CD8-positive, alpha-beta memory T cell (primary cell): ENCODE measurements at regions not wholly inside any gene's neighbourhood (a gene's known extent, or its start where the extent isn't known, plus 50 kb on each side); places are given as distances from the start of the nearest gene placed in this dataset.

ENCODE experiments used
- CTCF ChIA-PET: fragments of 350-600 bp; sonication (Branson Sonifier 250); formaldehyde crosslinking; loops from one replicate; lab custom pipeline; 2021; ENCODE audit warnings: antibody characterized with exemption; lab: Charles Lee
- POLR2A ChIA-PET: fragments of 350-600 bp; sonication (Branson Sonifier 250); formaldehyde crosslinking; loops from one replicate; lab custom pipeline; 2021; ENCODE audit warnings: antibody characterized with exemption; lab: Charles Lee
- DNase-seq, 5 donors: peaks; one replicate each; pipeline versions ENCODE4 v3.0.0 to v3.0.0-alpha.2; 2020 to 2022; ENCODE audit warnings: mixed read lengths in 1 of 5
- H3K27ac ChIP-seq: one replicate; pipeline ENCODE4 v1.7.0; 2013; ENCODE audit warnings: low read depth, mild to moderate bottlenecking, low read length, moderate library complexity
- H3K27me3 ChIP-seq: 2 replicates; pipeline ENCODE4 v1.7.0; 2013; ENCODE audit warnings: low read length, mild to moderate bottlenecking; ENCODE audit not compliant: insufficient read depth, poor library complexity, severe bottlenecking
- H3K36me3 ChIP-seq: 2 replicates; pipeline ENCODE4 v1.7.0; 2013; ENCODE audit warnings: mild to moderate bottlenecking, low read length, moderate library complexity; ENCODE audit not compliant: insufficient read depth
- H3K4me1 ChIP-seq: 2 replicates; pipeline ENCODE4 v1.7.0; 2013; ENCODE audit warnings: mild to moderate bottlenecking, low read length, moderate library complexity; ENCODE audit not compliant: insufficient read depth
- H3K4me3 ChIP-seq: 2 replicates; pipeline ENCODE4 v1.7.0; 2013; ENCODE audit warnings: mild to moderate bottlenecking, low read length
- H3K9me3 ChIP-seq: 2 replicates; pipeline ENCODE4 v1.7.0; 2013; ENCODE audit warnings: mild to moderate bottlenecking, low read length
- H3K27ac Mint-ChIP-seq, 8 donors: one replicate each; pipeline ENCODE4 v1.8.0; 2020 to 2021; ENCODE audit warnings: mixed read lengths in 8 of 8, mild to moderate bottlenecking in 6 of 8, inconsistent platforms in 3 of 8, moderate library complexity in 3 of 8
- H3K27me3 Mint-ChIP-seq, 2 donors: one replicate each; pipeline ENCODE4 v1.8.0; 2020 to 2021; ENCODE audit warnings: mixed read lengths in 2 of 2, mild to moderate bottlenecking in 1 of 2, moderate library complexity in 1 of 2
- H3K36me3 Mint-ChIP-seq, 3 donors: one replicate each; pipeline ENCODE4 v1.8.0; 2020 to 2021; ENCODE audit warnings: mixed read lengths in 3 of 3, inconsistent platforms in 1 of 3, mild to moderate bottlenecking in 1 of 3
- H3K4me1 Mint-ChIP-seq, 3 donors: one replicate each; pipeline ENCODE4 v1.8.0; 2020 to 2021; ENCODE audit warnings: mixed read lengths in 3 of 3, inconsistent platforms in 1 of 3, mild to moderate bottlenecking in 1 of 3
- H3K4me3 Mint-ChIP-seq, 7 donors: one replicate each; pipeline ENCODE4 v1.8.0; 2020 to 2021; ENCODE audit warnings: mixed read lengths in 7 of 7, mild to moderate bottlenecking in 6 of 7, moderate library complexity in 4 of 7, inconsistent platforms in 2 of 7
- H3K9me3 Mint-ChIP-seq, 5 donors: one replicate each; pipeline ENCODE4 v1.8.0; 2020 to 2022; ENCODE audit warnings: mixed read lengths in 5 of 5, mild to moderate bottlenecking in 3 of 5, moderate library complexity in 2 of 5, inconsistent platforms in 1 of 5

- no peaks in the 10 kb centered on the region for H3K36me3 ChIP-seq
- no peaks in the 10 kb centered on the region for H3K9me3 ChIP-seq
- H3K9me3 Mint-ChIP-seq, result no peaks in the 10 kb centered on the region
- H3K4me3 ChIP-seq, result no peak overlapping the region
- H3K4me3 Mint-ChIP-seq, result no peak overlapping the region
- peaks cover 0 to 5% of the 10 kb centered on the region in 2 donors for H3K27me3 Mint-ChIP-seq
- no peaks in the 10 kb centered on the region for H3K36me3 Mint-ChIP-seq
- DNase-seq, result no peak
- ChIA-PET POLR2A (no interaction called here), CTCF (no interaction called here)
- peak overlapping the region in 1 of 8 donors; percentile 78 for H3K27ac Mint-ChIP-seq
- peaks cover 2 to 9% (median 4%) of the 10 kb centered on the region in 3 donors for H3K4me1 Mint-ChIP-seq
- no peak overlapping the region for H3K27ac ChIP-seq
- H3K27me3 ChIP-seq, result no peaks in the 10 kb centered on the region
- no peaks in the 10 kb centered on the region for H3K4me1 ChIP-seq
These were observed 517.7 kb downstream of the BCOR start for GRCh38 chrX:39580043-39580442.

GRCh38 chrX:39581411-39581810 lies 516.3 kb downstream of the BCOR start:
- no peak for DNase-seq
- H3K27ac Mint-ChIP-seq, result no peak overlapping the region
- H3K36me3 Mint-ChIP-seq, result no peaks in the 10 kb centered on the region
- H3K27me3 Mint-ChIP-seq, result peaks cover 0 to 5% of the 10 kb centered on the region in 2 donors
- CTCF ChIA-PET, result no interaction called here
- H3K27ac ChIP-seq, result no peak overlapping the region
- H3K4me1 ChIP-seq, result no peaks in the 10 kb centered on the region
- H3K36me3 ChIP-seq, result no peaks in the 10 kb centered on the region
- peaks cover 2 to 9% (median 4%) of the 10 kb centered on the region in 3 donors for H3K4me1 Mint-ChIP-seq
- POLR2A ChIA-PET, result no interaction called here
- H3K4me3 ChIP-seq, result no peak overlapping the region
- no peak overlapping the region for H3K4me3 Mint-ChIP-seq
- no peaks in the 10 kb centered on the region for H3K9me3 Mint-ChIP-seq
- no peaks in the 10 kb centered on the region for H3K9me3 ChIP-seq
- no peaks in the 10 kb centered on the region for H3K27me3 ChIP-seq

GRCh38 chrX:39582091-39582490 lies 515.7 kb downstream of the BCOR start:
- Histone ChIP-seq H3K36me3 (no peaks in the 10 kb centered on the region), H3K4me3 (no peak overlapping the region), H3K27ac (no peak overlapping the region), H3K9me3 (no peaks in the 10 kb centered on the region), H3K27me3 (no peaks in the 10 kb centered on the region), H3K4me1 (no peaks in the 10 kb centered on the region)
- CTCF ChIA-PET, result no interaction called here
- H3K4me1 Mint-ChIP-seq, result peaks cover 2 to 9% (median 4%) of the 10 kb centered on the region in 3 donors
- no peak overlapping the region for H3K4me3 Mint-ChIP-seq
- H3K36me3 Mint-ChIP-seq, result no peaks in the 10 kb centered on the region
- no peak for DNase-seq
- H3K27me3 Mint-ChIP-seq, result peaks cover 0 to 3% of the 10 kb centered on the region in 2 donors
- no peaks in the 10 kb centered on the region for H3K9me3 Mint-ChIP-seq
- no peak overlapping the region for H3K27ac Mint-ChIP-seq
- POLR2A ChIA-PET, result no interaction called here

- POLR2A ChIA-PET, result no interaction called here
- Histone ChIP-seq H3K27ac (no peak overlapping the region), H3K4me3 (no peak overlapping the region), H3K27me3 (no peaks in the 10 kb centered on the region), H3K9me3 (no peaks in the 10 kb centered on the region), H3K36me3 (no peaks in the 10 kb centered on the region), H3K4me1 (no peaks in the 10 kb centered on the region)
- Mint-ChIP-seq H3K9me3 (no peaks in the 10 kb centered on the region), H3K36me3 (no peaks in the 10 kb centered on the region), H3K4me3 (no peak overlapping the region), H3K27ac (no peak overlapping the region), H3K4me1 (peaks cover 2 to 7% (median 4%) of the 10 kb centered on the region in 3 donors), H3K27me3 (peaks cover 0 to 3% of the 10 kb centered on the region in 2 donors)
- CTCF ChIA-PET, result no interaction called here
- no peak for DNase-seq
These were observed 514.8 kb downstream of the BCOR start for GRCh38 chrX:39582976-39583375.

GRCh38 chrX:39585808-39586207 lies 511.9 kb downstream of the BCOR start:
- H3K27ac Mint-ChIP-seq, result no peak overlapping the region

GRCh38 chrX:39586359-39586758 lies 511.4 kb downstream of the BCOR start:
- Histone ChIP-seq H3K9me3 (no peaks in the 10 kb centered on the region), H3K36me3 (no peaks in the 10 kb centered on the region), H3K27ac (no peak overlapping the region), H3K27me3 (no peaks in the 10 kb centered on the region), H3K4me1 (no peaks in the 10 kb centered on the region), H3K4me3 (no peak overlapping the region)
- H3K9me3 Mint-ChIP-seq, result no peaks in the 10 kb centered on the region
- H3K4me3 Mint-ChIP-seq, result no peak overlapping the region
- DNase-seq, result no peak
- peaks cover 0 to 5% of the 10 kb centered on the region in 2 donors for H3K27me3 Mint-ChIP-seq
- H3K27ac Mint-ChIP-seq, result no peak overlapping the region
- no peaks in the 10 kb centered on the region for H3K4me1 Mint-ChIP-seq
- ChIA-PET CTCF (no interaction called here), POLR2A (no interaction called here)
- no peaks in the 10 kb centered on the region for H3K36me3 Mint-ChIP-seq

More at GRCh38 chrX:39585808-39586207, 511.9 kb downstream of the BCOR start:
- H3K27ac ChIP-seq, result no peak overlapping the region
- Mint-ChIP-seq H3K27me3 (peaks cover 0 to 5% of the 10 kb centered on the region in 2 donors), H3K4me3 (no peak overlapping the region), H3K36me3 (no peaks in the 10 kb centered on the region), H3K4me1 (no peaks in the 10 kb centered on the region), H3K9me3 (no peaks in the 10 kb centered on the region)
- H3K4me1 ChIP-seq, result no peaks in the 10 kb centered on the region
- POLR2A ChIA-PET, result no interaction called here
- CTCF ChIA-PET, result no interaction called here
- no peaks in the 10 kb centered on the region for H3K27me3 ChIP-seq
- H3K9me3 ChIP-seq, result no peaks in the 10 kb centered on the region
- no peak for DNase-seq
- no peak overlapping the region for H3K4me3 ChIP-seq
- no peaks in the 10 kb centered on the region for H3K36me3 ChIP-seq

GRCh38 chrX:39591099-39591498 lies 506.7 kb downstream of the BCOR start:
- no peak for DNase-seq
- CTCF ChIA-PET, result no interaction called here
- H3K36me3 Mint-ChIP-seq, result no peaks in the 10 kb centered on the region

GRCh38 chrX:39592776-39593175 lies 505.0 kb downstream of the BCOR start:
- ChIA-PET CTCF (no interaction called here), POLR2A (no interaction called here)
- H3K4me3 ChIP-seq, result no peak overlapping the region
- no peak overlapping the region for H3K4me3 Mint-ChIP-seq
- DNase-seq, result no peak
- H3K36me3 Mint-ChIP-seq, result no peaks in the 10 kb centered on the region
- no peaks in the 10 kb centered on the region for H3K27me3 ChIP-seq
- H3K4me1 Mint-ChIP-seq, result no peaks in the 10 kb centered on the region
- no peaks in the 10 kb centered on the region for H3K9me3 Mint-ChIP-seq
- H3K27me3 Mint-ChIP-seq, result peaks cover 0 to 13% of the 10 kb centered on the region in 2 donors
- H3K36me3 ChIP-seq, result no peaks in the 10 kb centered on the region
- no peaks in the 10 kb centered on the region for H3K4me1 ChIP-seq
- no peak overlapping the region for H3K27ac ChIP-seq
- H3K9me3 ChIP-seq, result no peaks in the 10 kb centered on the region
- no peak overlapping the region for H3K27ac Mint-ChIP-seq

More at GRCh38 chrX:39591099-39591498, 506.7 kb downstream of the BCOR start:
- POLR2A ChIA-PET, result no interaction called here
- Mint-ChIP-seq H3K4me3 (no peak overlapping the region), H3K9me3 (no peaks in the 10 kb centered on the region), H3K27ac (no peak overlapping the region), H3K27me3 (peaks cover 0 to 6% of the 10 kb centered on the region in 2 donors), H3K4me1 (no peaks in the 10 kb centered on the region)
- no peaks in the 10 kb centered on the region for H3K27me3 ChIP-seq
- no peak overlapping the region for H3K27ac ChIP-seq
- no peaks in the 10 kb centered on the region for H3K4me1 ChIP-seq
- no peak overlapping the region for H3K4me3 ChIP-seq
- no peaks in the 10 kb centered on the region for H3K36me3 ChIP-seq
- H3K9me3 ChIP-seq, result no peaks in the 10 kb centered on the region

DNA sequence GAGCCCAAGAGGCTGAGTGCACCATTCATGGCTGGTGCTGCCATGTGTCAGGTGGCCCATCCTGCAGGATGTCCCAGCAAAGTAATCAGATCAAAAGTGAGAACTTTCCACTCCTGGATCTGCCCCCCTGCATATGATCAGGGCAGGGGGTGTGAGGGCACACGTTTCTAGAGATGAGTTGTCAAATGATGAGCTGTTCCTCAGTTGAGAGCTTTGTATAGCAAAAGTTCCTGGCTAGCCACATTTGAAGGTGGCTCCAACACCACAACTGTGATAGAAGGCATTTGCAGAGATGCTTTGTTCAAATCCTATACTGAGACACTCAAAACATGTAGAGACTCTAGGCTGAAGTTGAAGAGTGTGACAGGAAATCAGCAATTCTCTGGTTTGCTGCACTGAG lies 501.8 kb downstream of the BCOR start:
- Mint-ChIP-seq H3K27ac (no peak overlapping the region), H3K27me3 (peaks cover 0 to 9% of the 10 kb centered on the region in 2 donors), H3K36me3 (no peaks in the 10 kb centered on the region), H3K9me3 (no peaks in the 10 kb centered on the region), H3K4me1 (no peaks in the 10 kb centered on the region), H3K4me3 (no peak overlapping the region)
- Histone ChIP-seq H3K27ac (no peak overlapping the region), H3K4me3 (no peak overlapping the region), H3K4me1 (no peaks in the 10 kb centered on the region), H3K27me3 (no peaks in the 10 kb centered on the region), H3K36me3 (no peaks in the 10 kb centered on the region), H3K9me3 (no peaks in the 10 kb centered on the region)
- ChIA-PET CTCF (no interaction called here), POLR2A (no interaction called here)
- no peak for DNase-seq
